HCT116 (cell line): ENCODE measurements at regions not wholly inside any gene's neighbourhood (a gene's known extent, or its start where the extent isn't known, plus 50 kb on each side); places are given as distances from the start of the nearest gene placed in this dataset.
A peak's percentile ranks its signal among the peaks of the same experiment; 100 is the strongest.
"Not testable (repeated sequence)": the region's sequence is repeated elsewhere in the genome, so short reads cannot be mapped to it uniquely, and the experiment has no call there.

Experiments
- ATAC-seq: fragments of 200-7000 bp; cut with Tn5 transposase; 2 replicates; pipeline ENCODE4 v1.9.1; 2020; ENCODE audit warnings: mild to moderate bottlenecking, moderate library complexity
- BruUV-seq: library from RNA; stranded (reverse); fragments of 400-500 nt; replicated peaks from 2 replicates; lab custom pipeline; 2021; lab: Mats Ljungman, UMichigan
- CTCF ChIA-PET: fragments of 300-600 bp; sonication (Branson Sonifier 250); formaldehyde crosslinking; loops from one replicate; lab custom pipeline; 2021; ENCODE audit warnings: antibody characterized with exemption; lab: Charles Lee
- POLR2A ChIA-PET: fragments of 300-600, 350-600 bp; sonication (Branson Sonifier 250); formaldehyde crosslinking; loops from one replicate; lab custom pipeline; 2021; ENCODE audit warnings: antibody characterized with exemption; lab: Charles Lee
- RAD21 ChIA-PET, 2 experiments: fragments of 300-600 bp; sonication (Branson Sonifier 250); formaldehyde crosslinking; loops; one replicate each; lab custom pipeline; 2023; ENCODE audit warnings: low total read pairs in 2 of 2; ENCODE audit not compliant: uncharacterized antibody in 2 of 2, unreplicated experiment in 2 of 2, low non-redundant PET in 1 of 2; lab: Charles Lee
- DNase-seq: peaks from one replicate; pipeline ENCODE4 v3.0.0-alpha.2; 2010; ENCODE audit warnings: low read depth, low spot score
- H2AFZ ChIP-seq: fragments of 200-600 bp; shearing (Covaris generic), sonication (generic); 2 replicates; pipeline ENCODE4 v1.6.1; 2017; ENCODE audit warnings: low read depth, mixed run types, mixed read lengths, antibody characterized with exemption, low read length; ENCODE audit not compliant: poor library complexity, severe bottlenecking
- H3K27ac ChIP-seq: 2 replicates; pipeline ENCODE4 v1.5.1; 2012; ENCODE audit warnings: low read depth, low read length
- H3K27me3 ChIP-seq: fragments of 200-600 bp; sonication (generic); 2 replicates; pipeline ENCODE4 v1.6.1; 2016; ENCODE audit warnings: mixed run types, low read length, mixed read lengths; ENCODE audit not compliant: insufficient read depth
- H3K36me3 ChIP-seq, 2 experiments: fragments of 200-500 bp in 1 of 2; fragments of 200-600 bp in 1 of 2; sonication (Bioruptor generic) in 1 of 2; sonication (generic) in 1 of 2; 2 replicates each; pipeline versions ENCODE4 v1.5.1 to v1.6.1; 2014 to 2016; ENCODE audit warnings: low read length in 2 of 2, inconsistent platforms in 1 of 2, mixed read lengths in 1 of 2, mixed run types in 1 of 2; ENCODE audit not compliant: insufficient read depth in 2 of 2, control insufficient read depth in 1 of 2
- H3K4me1 ChIP-seq, 2 experiments: fragments of 200-600 bp in 1 of 2; sonication (generic) in 1 of 2; 2 replicates each; pipeline versions ENCODE4 v1.5.1 to v1.6.1; 2012 to 2017; ENCODE audit warnings: low read length in 2 of 2, inconsistent platforms in 1 of 2, mild to moderate bottlenecking in 1 of 2, mixed read lengths in 1 of 2, mixed run types in 1 of 2, moderate library complexity in 1 of 2; ENCODE audit not compliant: insufficient read depth in 2 of 2, control insufficient read depth in 1 of 2
- H3K4me2 ChIP-seq: fragments of 200-600 bp; sonication (generic); 2 replicates; pipeline ENCODE4 v1.6.1; 2017; ENCODE audit warnings: mixed run types, low read length, mixed read lengths
- H3K4me3 ChIP-seq, 2 experiments: fragments of 200-600 bp in 1 of 2; sonication (generic) in 1 of 2; replicated peaks in 1 of 2; 2 replicates each; pipeline ENCODE4 v1.5.1; 2011 to 2016; ENCODE audit warnings: low read length in 2 of 2, control low read depth in 1 of 2, low read depth in 1 of 2, mild to moderate bottlenecking in 1 of 2, mixed read lengths in 1 of 2, mixed run types in 1 of 2
- H3K79me2 ChIP-seq: fragments of 200-600 bp; sonication (generic); 2 replicates; pipeline ENCODE4 v1.6.1; 2017; ENCODE audit warnings: mild to moderate bottlenecking, mixed run types, low read length, moderate library complexity, mixed read lengths; ENCODE audit not compliant: insufficient read depth
- H3K9ac ChIP-seq: fragments of 200-600 bp; sonication (generic); 2 replicates; pipeline ENCODE4 v1.6.1; 2016; ENCODE audit warnings: low read length, mixed read lengths
- H3K9me2 ChIP-seq: fragments of 200-600 bp; sonication (generic), shearing (Covaris generic); 2 replicates; pipeline ENCODE4 v1.6.1; 2017; ENCODE audit warnings: mixed run types, mild to moderate bottlenecking, moderate library complexity; ENCODE audit not compliant: insufficient read depth
- H3K9me3 ChIP-seq, 2 experiments: fragments of 200-500 bp in 1 of 2; fragments of 200-600 bp in 1 of 2; sonication (Bioruptor generic) in 1 of 2; sonication (generic) in 1 of 2; 2 replicates each; pipeline ENCODE4 v1.6.1; 2014 to 2017; ENCODE audit warnings: low read length in 2 of 2, mixed read lengths in 2 of 2, inconsistent platforms in 1 of 2, low read depth in 1 of 2, mild to moderate bottlenecking in 1 of 2, mixed run types in 1 of 2, moderate library complexity in 1 of 2; ENCODE audit not compliant: control insufficient read depth in 1 of 2, insufficient read depth in 1 of 2
- H4K20me1 ChIP-seq: fragments of 200-600 bp; sonication (generic), shearing (Covaris generic); 2 replicates; pipeline ENCODE4 v1.6.1; 2017; ENCODE audit warnings: mixed run types, mild to moderate bottlenecking, moderate library complexity; ENCODE audit not compliant: insufficient read depth
- MAX ChIP-seq: IDR thresholded peaks from 2 replicates; pipeline ENCODE4 v1.6.1; 2012
- TCF7L2 ChIP-seq: IDR thresholded peaks from 2 replicates; pipeline ENCODE4 v1.7.0; 2011; ENCODE audit warnings: borderline replicate concordance, inconsistent platforms; ENCODE audit not compliant: insufficient read depth, insufficient read length; ENCODE audit errors: extremely low read depth
- intact Hi-C: fragments of 100-400 bp; cut with micrococcal nuclease; formaldehyde crosslinking; loops from 2 replicates; pipeline ENCODE4 v1.10.0; 2022

GRCh38 chr15:44833761-44834160, 97.4 kb downstream of the TRIM69 start:
- H2AFZ ChIP-seq, H3K79me2 ChIP-seq, H3K9me2 ChIP-seq, H3K9me3 ChIP-seq, intact Hi-C loops, H3K4me3 ChIP-seq, CTCF ChIA-PET, POLR2A ChIA-PET, H3K36me3 ChIP-seq, H3K27ac ChIP-seq, H3K4me1 ChIP-seq, H3K9ac ChIP-seq, DNase-seq, H3K4me2 ChIP-seq, H3K27me3 ChIP-seq, RAD21 ChIA-PET, ATAC-seq, H4K20me1 ChIP-seq, BruUV-seq: not testable (repeated sequence)

DNA sequence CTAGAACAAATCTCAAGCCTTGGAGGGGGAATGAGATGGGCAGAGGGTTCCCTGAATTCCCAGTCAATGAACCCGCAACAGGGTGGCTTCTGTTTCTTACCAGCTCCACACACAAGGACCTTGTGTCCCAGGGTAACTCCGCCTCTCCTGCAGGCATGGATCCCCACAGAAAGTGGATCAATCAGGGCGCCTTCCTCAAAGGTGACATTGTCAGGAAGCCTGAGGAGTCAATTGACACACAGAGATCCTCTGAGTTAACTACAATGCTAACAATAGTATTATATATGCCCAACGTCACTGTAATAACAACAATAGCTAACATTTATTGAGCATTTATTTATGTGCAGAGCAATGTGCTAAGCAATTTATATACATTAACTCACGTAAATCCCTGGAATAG, 98.8 kb downstream of the TRIM69 start:
- BruUV-seq, H4K20me1 ChIP-seq, H3K36me3 ChIP-seq, H3K4me2 ChIP-seq, H3K9me2 ChIP-seq, DNase-seq, H2AFZ ChIP-seq, RAD21 ChIA-PET, H3K27me3 ChIP-seq, H3K27ac ChIP-seq, H3K79me2 ChIP-seq, H3K9me3 ChIP-seq, H3K9ac ChIP-seq, CTCF ChIA-PET, ATAC-seq, POLR2A ChIA-PET, H3K4me1 ChIP-seq, H3K4me3 ChIP-seq, intact Hi-C loops: not testable (repeated sequence)

DNA sequence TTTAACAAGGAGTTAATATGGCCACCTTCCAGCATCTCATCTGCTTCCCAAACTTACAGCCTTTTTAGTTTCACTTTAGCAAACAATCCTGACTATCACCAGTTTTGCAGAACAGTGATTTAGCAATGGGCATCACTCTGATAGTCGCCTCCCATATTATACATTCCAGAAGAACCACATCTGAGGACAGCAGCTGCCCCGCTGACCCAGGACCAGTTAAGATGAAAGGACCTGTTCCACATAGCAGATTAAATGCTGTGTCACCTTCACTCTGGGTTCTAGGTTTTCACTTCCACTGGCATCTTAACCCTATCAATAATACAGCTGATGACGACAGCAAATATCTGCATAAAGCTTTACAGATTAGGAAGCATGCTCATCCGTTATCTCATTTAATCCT, 99.8 kb downstream of the TRIM69 start:
- TF ChIP-seq MAX (no peak), TCF7L2 (peak; percentile 34)
- Histone ChIP-seq H3K4me2 (no peak overlapping the region), H3K9ac (no peak overlapping the region), H3K27ac (no peak overlapping the region), H4K20me1 (no peaks in the 10 kb centered on the region), H3K36me3 (no peaks in the 10 kb centered on the region), H3K27me3 (no peaks in the 10 kb centered on the region), H3K9me3 (no peaks in the 10 kb centered on the region), H3K4me3 (no peak overlapping the region), H2AFZ (no peak overlapping the region), H3K4me1 (peaks cover 0 to 2% of the 10 kb centered on the region in 2 experiments; a peak in 1 of 4 replicates), H3K79me2 (no peaks in the 10 kb centered on the region), H3K9me2 (no peaks in the 10 kb centered on the region)
- intact Hi-C loops, result no loop called here
- ChIA-PET CTCF (no interaction called here), RAD21 (no interaction called here), POLR2A (no interaction called here)
- no TSS peak for BruUV-seq
- ATAC-seq, result peak; percentile 47; the same call in 1 of the 2 replicates
- no peak for DNase-seq

GRCh38 chr15:44838929-44839328, 102.6 kb downstream of the TRIM69 start:
- H3K27ac ChIP-seq, H3K9me2 ChIP-seq, CTCF ChIA-PET, H4K20me1 ChIP-seq, H3K9ac ChIP-seq, POLR2A ChIA-PET, H3K27me3 ChIP-seq, H3K79me2 ChIP-seq, H3K4me1 ChIP-seq, H3K9me3 ChIP-seq, H3K36me3 ChIP-seq, RAD21 ChIA-PET, H3K4me2 ChIP-seq, intact Hi-C loops, DNase-seq, H2AFZ ChIP-seq, H3K4me3 ChIP-seq, BruUV-seq, ATAC-seq: not testable (repeated sequence)
